Body of pancreas (tissue), 4 donors: ENCODE measurements at regions not wholly inside any gene's neighbourhood (a gene's known extent, or its start where the extent isn't known, plus 50 kb on each side); places are given as distances from the start of the nearest gene placed in this dataset.

ENCODE experiments used
- ATAC-seq: fragments of 150-250 bp; one replicate; pipeline ENCODE4 v1.9.1; 2016
- DNase-seq, 4 donors: peaks; one replicate each; pipeline ENCODE4 v3.0.0-alpha.2; 2019
- H3K27ac ChIP-seq, 4 donors: fragments of 200-600 bp; sonication (generic); 1 replicate in 3 of 4; 2 replicates in 1 of 4; pipeline versions ENCODE4 v1.5.1 to v1.6.1; 2016 to 2019; ENCODE audit warnings: mild to moderate bottlenecking in 1 of 4, mixed read lengths in 1 of 4, moderate library complexity in 1 of 4
- H3K27me3 ChIP-seq, 2 donors: fragments of 200-600 bp; sonication (generic); one replicate each; pipeline ENCODE4 v1.6.0; 2016; ENCODE audit warnings: mild to moderate bottlenecking in 1 of 2
- H3K36me3 ChIP-seq, 2 donors: fragments of 200-600 bp; sonication (generic); replicated peaks in 1 of 2; 2 replicates each; pipeline ENCODE4 v1.5.1; 2016; ENCODE audit warnings: low read depth in 2 of 2; ENCODE audit not compliant: insufficient read depth in 1 of 2
- H3K4me1 ChIP-seq: fragments of 200-600 bp; sonication (generic); one replicate; pipeline ENCODE4 v1.6.0; 2016
- H3K4me3 ChIP-seq, 2 donors: fragments of 200-600 bp; sonication (generic); 1 replicate in 1 of 2; 2 replicates in 1 of 2; pipeline ENCODE4 v1.5.1; 2016 to 2019
- H3K9me3 ChIP-seq, 3 donors: fragments of 200-600 bp; sonication (generic); 1 replicate in 2 of 3; 2 replicates in 1 of 3; pipeline ENCODE4 v1.5.1; 2016
- CTCF ChIP-seq, 7 experiments: fragments of 450-650 bp in 4 of 7; fragments of 200-600 bp in 3 of 7; sonication (generic) in 3 of 7; IDR thresholded peaks; one replicate each; pipeline ENCODE4 v1.5.1; 2016 to 2019; ENCODE audit warnings: antibody characterized with exemption in 7 of 7
- POLR2A ChIP-seq, 3 donors: fragments of 450-650 bp; IDR thresholded peaks; one replicate each; pipeline ENCODE4 v1.6.1; 2016; ENCODE audit warnings: antibody characterized with exemption in 3 of 3, mild to moderate bottlenecking in 2 of 3
- WGBS, 2 donors: methylation state at CpG; one replicate each; pipeline ENCODE4 v1.1.5; 2017; 5-methylcytosine and 5-hydroxymethylcytosine counted together
- intact Hi-C: fragments of 100-400 bp; cut with DNase I; formaldehyde crosslinking; loops from one replicate; pipeline ENCODE4 v1.15.1; 2023

GRCh38 chr12:78540606-78541336 is 323.8 kb upstream of the SYT1 start:
- H3K36me3 ChIP-seq, result no peaks in the 10 kb centered on the region
- TF ChIP-seq POLR2A (IDR thresholded peaks at IDR 0.05), result no peak
- no peak for TF ChIP-seq CTCF (IDR thresholded peaks at IDR 0.05)
- DNase-seq (no peak), ATAC-seq (no peak)
- no peak overlapping the region for H3K4me3 ChIP-seq
- no peaks in the 10 kb centered on the region for H3K9me3 ChIP-seq
- 55 to 69% methylated on average over 7 of the region's 7 CpGs for WGBS, 2 donors
- intact Hi-C loops, result no loop called here
- no peak overlapping the region for H3K27ac ChIP-seq
- no peaks in the 10 kb centered on the region for H3K4me1 ChIP-seq
- no peaks in the 10 kb centered on the region for H3K27me3 ChIP-seq

GRCh38 chr12:78550831-78551230 is 313.7 kb upstream of the SYT1 start:
- Histone ChIP-seq H3K36me3 (no peaks in the 10 kb centered on the region), H3K4me3 (no peak overlapping the region), H3K27me3 (no peaks in the 10 kb centered on the region), H3K4me1 (no peaks in the 10 kb centered on the region), H3K9me3 (no peaks in the 10 kb centered on the region), H3K27ac (no peak overlapping the region)
- TF ChIP-seq POLR2A (IDR thresholded peaks at IDR 0.05) (no peak), CTCF (IDR thresholded peaks at IDR 0.05) (no peak)
- ATAC-seq (no peak), DNase-seq (no peak)
- WGBS, 2 donors, result 58 to 60% methylated on average over 3 of the region's 3 CpGs
- intact Hi-C loops, result no loop called here

GRCh38 chr12:78555802-78556201 is 308.8 kb upstream of the SYT1 start:
- Histone ChIP-seq H3K27ac (no peak overlapping the region), H3K4me1 (no peaks in the 10 kb centered on the region), H3K27me3 (no peaks in the 10 kb centered on the region), H3K9me3 (no peaks in the 10 kb centered on the region), H3K4me3 (no peak overlapping the region), H3K36me3 (no peaks in the 10 kb centered on the region)
- TF ChIP-seq CTCF (IDR thresholded peaks at IDR 0.05), result no peak
- no peak for TF ChIP-seq POLR2A (IDR thresholded peaks at IDR 0.05)
- no peak for DNase-seq
- intact Hi-C loops, result no loop called here
- ATAC-seq, result no peak

GRCh38 chr12:78556651-78557050 is 307.9 kb upstream of the SYT1 start:
- TF ChIP-seq POLR2A (IDR thresholded peaks at IDR 0.05) (no peak), CTCF (IDR thresholded peaks at IDR 0.05) (no peak)

GRCh38 chr12:78559416-78559815 is 305.2 kb upstream of the SYT1 start:
- ATAC-seq, result no peak
- Histone ChIP-seq H3K27ac (no peak overlapping the region), H3K4me3 (no peak overlapping the region), H3K4me1 (no peaks in the 10 kb centered on the region), H3K36me3 (no peaks in the 10 kb centered on the region), H3K9me3 (no peaks in the 10 kb centered on the region), H3K27me3 (no peaks in the 10 kb centered on the region)
- 8 to 27% methylated on average over 2 of the region's 2 CpGs for WGBS, 2 donors
- TF ChIP-seq CTCF (IDR thresholded peaks at IDR 0.05) (no peak), POLR2A (IDR thresholded peaks at IDR 0.05) (no peak)
- intact Hi-C loops, result no loop called here
- DNase-seq, result no peak

More at GRCh38 chr12:78556651-78557050, 307.9 kb upstream of the SYT1 start:
- WGBS, 2 donors, result 62 to 66% methylated on average over 2 of the region's 2 CpGs
- Histone ChIP-seq H3K4me3 (no peak overlapping the region), H3K9me3 (no peaks in the 10 kb centered on the region), H3K36me3 (no peaks in the 10 kb centered on the region), H3K4me1 (no peaks in the 10 kb centered on the region), H3K27me3 (no peaks in the 10 kb centered on the region), H3K27ac (no peak overlapping the region)
- ATAC-seq (no peak), DNase-seq (no peak)
- intact Hi-C loops, result no loop called here
